Midbrain (tissue), 1 donor: ENCODE measurements at regions not wholly inside any gene's neighbourhood (a gene's known extent, or its start where the extent isn't known, plus 50 kb on each side); places are given as distances from the start of the nearest gene placed in this dataset.
A peak's percentile ranks its signal among the peaks of the same experiment; 100 is the strongest.
"Not testable (repeated sequence)": the region's sequence is repeated elsewhere in the genome, so short reads cannot be mapped to it uniquely, and the experiment has no call there.

Experiments
- DNase-seq: peaks from one replicate; lab custom pipeline; 2025; lab: John Stamatoyannopoulos, UW

GRCh38 chr6:26264547-26264946 is 100.5 kb upstream of the BTN3A2 start:
- DNase-seq: no peak

- no peak for DNase-seq
Measured at GRCh38 chr6:26267083-26267589, 97.9 kb upstream of the BTN3A2 start.

- DNase-seq: no peak
Measured at GRCh38 chr6:26268659-26269402, 96.2 kb upstream of the BTN3A2 start.

GRCh38 chr6:26269531-26270485 is 95.2 kb upstream of the BTN3A2 start:
- DNase-seq: no peak

GRCh38 chr6:26270486-26270861 is 94.5 kb upstream of the BTN3A2 start:
- DNase-seq: no peak

- peak; percentile 71 for DNase-seq
Measured at GRCh38 chr6:26270903-26271667, 93.9 kb upstream of the BTN3A2 start.

- no peak for DNase-seq
Measured at GRCh38 chr6:26271668-26272024, 93.4 kb upstream of the BTN3A2 start.

- peak; percentile 12 for DNase-seq
Measured at GRCh38 chr6:26272171-26272637, 92.8 kb upstream of the BTN3A2 start.

- no peak for DNase-seq
Measured at GRCh38 chr6:26273673-26274588, 91.1 kb upstream of the BTN3A2 start.

GRCh38 chr6:26275663-26276062 is 89.3 kb upstream of the BTN3A2 start:
- no peak for DNase-seq

- no peak for DNase-seq
Measured at GRCh38 chr6:26276841-26277648, 88.0 kb upstream of the BTN3A2 start.

GRCh38 chr6:26278536-26278935 is 86.5 kb upstream of the BTN3A2 start:
- DNase-seq: no peak

GRCh38 chr6:26279371-26279770 is 85.6 kb upstream of the BTN3A2 start:
- DNase-seq: not testable (repeated sequence)

GRCh38 chr6:26280407-26280806 is 84.6 kb upstream of the BTN3A2 start:
- DNase-seq: no peak

- peak; percentile 26 for DNase-seq
Measured at GRCh38 chr6:26284537-26285142, 80.4 kb upstream of the BTN3A2 start.

- peak; percentile 94 for DNase-seq
Measured at GRCh38 chr6:26285143-26286134, 79.6 kb upstream of the BTN3A2 start.

GRCh38 chr6:26286168-26286877 is 78.7 kb upstream of the BTN3A2 start:
- DNase-seq: peak; percentile 89

- no peak for DNase-seq
Measured at GRCh38 chr6:26288155-26288554, 76.8 kb upstream of the BTN3A2 start.
